ENCODE measurements at regions not wholly inside any gene's neighbourhood (a gene's known extent, or its start where the extent isn't known, plus 50 kb on each side); places are given as distances from the start of the nearest gene placed in this dataset.

GRCh38 chr10:128775743-128776142 lies 649.5 kb upstream of the MKI67 start (continued):
- TF ChIP-seq REST (IDR thresholded peaks at IDR 0.05) = no peak

- no peak for DNase-seq (ENCODE audit: low spot score)
- Histone ChIP-seq H3K27ac (ENCODE audit: low read depth in 1 of 2, low read length in 2 of 2) (no peak overlapping the region), H3K4me1 (ENCODE audit: control insufficient read depth in 4 of 4, insufficient read depth in 4 of 4, low read length in 3 of 4) (no peaks in the 10 kb centered on the region), H3K9ac (ENCODE audit: low read depth in 1 of 2, low read length in 2 of 2) (no peak overlapping the region), H3K27me3 (ENCODE audit: control insufficient read depth in 4 of 4, insufficient read depth in 4 of 4, low read length in 3 of 4) (no peaks in the 10 kb centered on the region), H3K9me3 (ENCODE audit: control insufficient read depth in 4 of 4, low read length in 3 of 4) (peaks cover 0 to 4% (median 0%) of the 10 kb centered on the region in 4 donors), H3K4me3 (ENCODE audit: low read depth in 1 of 3, low read length in 3 of 3) (no peak overlapping the region), H3K36me3 (ENCODE audit: control insufficient read depth in 4 of 4, insufficient read depth in 3 of 4, low read depth in 1 of 4, low read length in 3 of 4) (no peaks in the 10 kb centered on the region)
- TF ChIP-seq ATF3 (IDR thresholded peaks at IDR 0.05) (no peak), RXRA (IDR thresholded peaks at IDR 0.05) (no peak), CTCF (IDR thresholded peaks at IDR 0.05; ENCODE audit: low read depth, low read length, missing input control) (no peak), EGR1 (IDR thresholded peaks at IDR 0.05; ENCODE audit: low read depth in 2 of 2) (no peak), HNF4A (conservative IDR thresholded peaks at IDR 0.05) (no peak), REST (IDR thresholded peaks at IDR 0.05) (no peak), TAF1 (conservative IDR thresholded peaks at IDR 0.05) (no peak), SP1 (IDR thresholded peaks at IDR 0.05) (no peak), NR2F2 (IDR thresholded peaks at IDR 0.05) (no peak), GABPA (IDR thresholded peaks at IDR 0.05 in 1 of 2, conservative IDR thresholded peaks at IDR 0.05 in 1 of 2) (no peak), YY1 (IDR thresholded peaks at IDR 0.05) (no peak), MAX (IDR thresholded peaks at IDR 0.05) (no peak), HNF4G (IDR thresholded peaks at IDR 0.05) (no peak), JUND (IDR thresholded peaks at IDR 0.05) (no peak), FOXA2 (IDR thresholded peaks at IDR 0.05) (no peak), RAD21 (IDR thresholded peaks at IDR 0.05) (no peak)
- WGBS = 26% methylated on average over 9 of the region's 9 CpGs
Observed at GRCh38 chr10:128776673-128777252, 650.5 kb upstream of the MKI67 start.

Data from liver (tissue), 8 donors.